Putamen (tissue), 1 donor: ENCODE measurements at regions not wholly inside any gene's neighbourhood (a gene's known extent, or its start where the extent isn't known, plus 50 kb on each side); places are given as distances from the start of the nearest gene placed in this dataset.

ENCODE experiments used
- DNase-seq: peaks from one replicate; pipeline ENCODE4 v3.0.0-alpha.2; 2016; ENCODE audit warnings: low spot score

GRCh38 chr18:72692086-72692485 lies 147.9 kb upstream of the CBLN2 start:
- DNase-seq, result peak; percentile 14

- DNase-seq, result no peak
These were observed 143.6 kb upstream of the CBLN2 start for GRCh38 chr18:72687736-72688135.

- DNase-seq, result no peak
These were observed 131.3 kb upstream of the CBLN2 start for GRCh38 chr18:72675394-72675793.

- no peak for DNase-seq
These were observed 130.6 kb upstream of the CBLN2 start for GRCh38 chr18:72674710-72675109.

DNA sequence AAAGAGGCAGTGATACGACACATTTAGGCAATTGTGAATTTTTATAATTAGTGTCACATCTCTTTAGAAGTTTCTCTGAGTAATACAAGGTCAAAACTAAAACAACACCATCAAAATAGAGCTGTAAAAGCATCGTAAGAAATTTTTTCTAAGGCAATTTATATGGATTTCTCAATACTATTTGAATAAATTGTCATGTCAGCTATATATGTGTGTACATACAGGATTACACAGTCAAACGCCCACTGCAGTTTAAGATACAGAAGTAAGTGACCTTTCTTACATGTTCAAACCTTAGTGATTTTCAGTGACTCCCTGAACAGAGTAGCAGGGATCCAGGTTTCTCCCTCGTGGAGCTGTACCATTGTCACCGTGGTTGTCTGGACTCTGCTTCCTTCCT lies 129.1 kb upstream of the CBLN2 start:
- DNase-seq, result no peak

- no peak for DNase-seq
These were observed 128.4 kb upstream of the CBLN2 start for GRCh38 chr18:72672364-72673184.

DNA sequence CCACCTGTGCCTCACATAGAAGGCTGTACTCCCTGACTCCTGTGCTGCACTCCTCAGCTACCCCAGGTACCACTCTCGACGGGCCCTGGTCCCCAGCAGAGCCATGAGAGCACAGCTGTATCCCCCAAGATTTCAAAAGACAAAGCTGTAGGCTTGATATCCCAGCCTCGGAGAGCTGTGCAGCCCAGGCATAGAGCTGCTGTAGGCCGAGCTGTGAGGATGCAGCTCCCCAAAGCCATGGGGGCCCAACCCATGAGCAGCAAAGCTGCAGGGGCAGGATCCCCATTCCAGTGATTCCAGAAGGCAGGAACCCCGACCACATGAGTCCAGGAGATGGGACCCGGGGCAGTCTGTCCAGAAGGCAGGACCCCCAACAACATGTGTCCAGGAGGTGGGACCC lies 123.8 kb upstream of the CBLN2 start:
- no peak for DNase-seq

DNA sequence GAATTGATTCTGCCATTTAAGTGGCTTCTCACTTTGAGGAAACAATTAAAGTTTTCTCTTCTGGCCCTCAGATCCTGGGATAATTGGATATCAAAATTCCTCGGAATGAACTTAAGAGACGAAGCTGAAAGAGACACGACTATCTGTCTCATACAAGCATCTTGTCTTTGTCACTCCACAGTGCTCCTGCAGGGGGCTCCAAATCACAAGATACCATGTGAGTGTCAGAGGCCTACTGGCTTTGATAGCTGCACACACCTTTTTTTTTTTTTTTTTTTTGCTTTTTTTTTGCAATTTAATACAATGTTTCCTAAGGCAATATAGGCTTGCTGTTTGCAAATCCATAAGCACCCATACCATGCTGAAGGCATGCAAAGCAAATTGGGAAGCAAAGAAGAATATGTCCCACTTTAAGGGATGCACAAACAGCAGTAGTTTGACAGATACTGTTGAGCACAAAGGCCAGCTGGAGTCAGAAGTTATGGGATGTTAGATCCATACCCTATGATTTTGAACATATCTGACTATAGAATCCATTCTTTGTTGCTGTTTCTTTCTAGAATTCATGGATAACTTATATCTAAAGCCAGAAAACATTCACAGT lies 109.0 kb upstream of the CBLN2 start:
- DNase-seq, result peak; percentile 10

DNA sequence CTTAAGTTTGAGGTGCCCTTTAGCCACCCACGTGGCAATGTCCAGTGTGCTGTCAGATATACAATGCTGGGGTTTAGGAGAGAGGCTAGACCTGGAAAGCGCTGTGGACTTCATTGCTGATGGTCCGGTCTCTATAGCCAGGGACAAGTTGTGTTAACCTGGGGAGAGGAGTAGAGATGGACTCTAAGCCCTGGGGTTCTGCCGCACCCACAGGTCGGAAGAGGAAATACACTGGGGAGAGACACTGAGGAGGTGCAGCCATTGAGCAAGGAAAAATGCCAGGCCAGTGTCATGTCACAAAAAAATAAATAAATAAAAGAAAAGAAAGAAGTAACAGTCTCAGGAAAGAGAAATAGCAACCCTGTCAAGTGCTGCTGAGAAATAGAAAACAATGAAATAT lies 106.9 kb upstream of the CBLN2 start:
- DNase-seq, result no peak

GRCh38 chr18:72648481-72648960 lies 104.4 kb upstream of the CBLN2 start:
- DNase-seq, result no peak

DNA sequence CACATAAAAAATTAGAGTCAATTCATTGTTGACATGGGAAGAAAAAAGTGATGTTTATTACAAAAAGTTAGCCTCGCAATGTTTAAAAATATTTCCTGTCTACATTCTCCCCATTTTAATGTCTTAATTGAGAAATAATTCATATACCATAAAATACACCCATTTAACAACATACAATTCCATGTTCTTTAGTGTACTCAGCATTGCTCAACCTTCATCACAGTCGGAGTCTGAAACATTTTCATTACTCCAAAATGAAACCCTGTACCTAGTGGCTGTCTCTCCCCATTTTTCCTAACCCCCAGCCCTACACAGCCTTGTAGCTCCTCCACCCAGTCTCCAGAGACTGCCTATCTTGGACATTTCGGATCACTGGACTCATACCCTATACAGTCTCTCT lies 103.9 kb upstream of the CBLN2 start:
- DNase-seq, result no peak

DNA sequence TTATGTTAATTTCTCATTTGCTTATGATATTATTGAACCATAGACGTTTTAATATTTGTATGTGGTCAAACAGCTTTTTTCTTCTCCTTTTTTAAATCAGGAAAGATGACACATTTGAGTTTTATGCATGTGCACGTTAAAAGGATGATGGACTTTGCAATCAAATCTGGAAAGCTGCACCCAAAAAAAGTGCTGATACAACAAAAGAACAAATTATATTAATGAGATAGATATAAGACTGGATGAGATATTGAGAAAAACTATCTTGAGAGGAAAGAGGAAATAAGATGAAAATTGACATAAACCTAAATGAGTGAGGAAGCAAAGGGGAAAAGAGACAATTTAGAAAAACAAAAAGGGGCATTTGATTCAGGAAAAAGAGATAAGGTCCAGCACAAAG lies 96.4 kb upstream of the CBLN2 start:
- DNase-seq, result no peak

DNA sequence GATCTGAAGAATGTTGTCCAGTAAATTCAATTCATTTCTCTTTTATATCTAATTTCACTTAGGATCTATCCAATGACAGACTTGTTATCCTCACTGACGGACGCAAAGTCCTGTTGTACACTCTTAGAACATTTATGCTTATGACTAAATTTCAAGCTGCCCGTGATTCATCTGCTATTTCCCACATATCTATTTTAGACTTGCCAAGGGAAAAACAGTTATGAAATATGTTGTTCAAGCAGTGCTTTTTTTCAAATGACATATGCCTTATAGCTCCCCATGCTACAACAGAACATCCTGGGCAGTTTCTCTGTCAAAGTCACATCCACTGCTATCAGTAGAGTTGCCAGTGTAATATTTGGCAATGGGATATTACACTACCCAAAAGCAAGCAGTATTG lies 94.2 kb upstream of the CBLN2 start:
- DNase-seq, result no peak

- DNase-seq, result no peak
These were observed 93.6 kb upstream of the CBLN2 start for GRCh38 chr18:72637721-72638120.

DNA sequence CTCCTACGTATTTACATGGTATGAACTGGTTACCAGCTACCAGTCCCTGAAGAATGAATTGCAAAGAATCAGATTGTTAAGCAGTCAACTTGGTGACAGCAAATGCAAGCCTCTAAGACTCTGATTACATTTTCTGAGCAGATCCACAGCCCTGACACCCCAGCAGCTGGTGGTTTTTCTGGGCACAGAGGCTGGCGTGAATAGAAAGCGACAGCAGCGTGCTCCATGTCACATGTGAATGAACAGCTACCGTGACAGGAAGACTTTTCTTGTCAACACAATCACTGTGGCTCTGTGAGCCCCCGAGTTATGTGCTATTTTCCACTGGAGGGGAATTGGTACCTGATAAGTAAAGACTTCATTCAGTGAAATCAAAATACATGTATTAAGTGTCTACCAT lies 93.2 kb upstream of the CBLN2 start:
- no peak for DNase-seq

DNA sequence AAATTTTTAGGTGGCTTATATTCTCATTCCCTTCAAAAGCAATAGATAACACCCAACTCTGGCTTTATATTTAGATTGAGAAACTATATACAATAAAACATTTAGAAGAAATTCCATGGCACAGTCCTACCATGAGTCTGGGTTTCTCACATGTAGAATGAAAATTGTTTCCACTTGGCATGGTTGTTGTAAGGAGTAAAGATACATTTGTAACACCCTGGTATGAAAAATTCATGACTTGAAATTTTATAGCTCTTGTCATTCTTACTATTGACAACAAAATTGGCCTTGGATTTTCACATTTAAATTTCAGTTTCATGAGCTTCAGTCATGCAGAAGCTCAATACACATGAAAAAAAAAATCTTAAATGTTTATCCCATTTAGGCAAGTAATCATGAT lies 92.5 kb upstream of the CBLN2 start:
- no peak for DNase-seq

DNA sequence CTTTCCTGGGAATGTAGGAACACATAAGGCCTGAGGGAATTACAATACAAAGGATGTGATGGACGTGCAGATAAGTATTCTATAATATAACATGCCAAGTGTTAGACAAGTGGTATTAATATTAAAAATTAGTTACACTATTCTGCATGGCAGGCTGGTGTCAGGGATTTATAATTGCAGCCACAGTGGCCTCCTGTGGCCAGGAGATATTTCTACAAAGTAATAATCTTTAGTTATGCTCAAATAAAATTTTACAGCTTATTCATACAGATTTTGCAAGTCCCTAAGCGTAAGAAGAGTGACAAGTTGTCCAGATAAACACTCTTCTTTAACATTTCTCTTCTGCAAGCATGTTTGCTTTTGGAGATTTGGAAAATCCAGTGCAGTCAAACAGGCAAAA lies 90.4 kb upstream of the CBLN2 start:
- no peak for DNase-seq

GRCh38 chr18:72630991-72631390 lies 86.8 kb upstream of the CBLN2 start:
- no peak for DNase-seq

DNA sequence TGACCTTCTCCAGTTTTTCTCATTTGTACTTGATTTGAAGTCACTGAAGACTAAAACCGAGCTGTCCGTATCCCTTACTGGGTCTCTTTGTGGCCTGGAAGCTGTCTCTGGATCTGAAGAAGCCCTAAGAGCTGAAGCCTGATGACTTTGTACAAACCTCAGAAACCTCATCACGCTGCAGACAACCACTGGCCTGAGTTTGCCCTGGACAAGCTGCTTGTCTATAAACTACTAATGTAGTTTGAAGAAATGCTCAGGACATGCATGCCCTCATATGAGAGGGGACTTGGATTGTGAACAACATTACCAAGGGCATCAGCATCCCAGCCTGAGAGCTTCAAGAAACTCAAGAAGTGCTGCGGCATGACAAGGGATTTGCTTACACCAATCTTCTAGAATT lies 79.3 kb upstream of the CBLN2 start:
- no peak for DNase-seq

GRCh38 chr18:72613534-72613930 lies 69.4 kb upstream of the CBLN2 start:
- no peak for DNase-seq

DNA sequence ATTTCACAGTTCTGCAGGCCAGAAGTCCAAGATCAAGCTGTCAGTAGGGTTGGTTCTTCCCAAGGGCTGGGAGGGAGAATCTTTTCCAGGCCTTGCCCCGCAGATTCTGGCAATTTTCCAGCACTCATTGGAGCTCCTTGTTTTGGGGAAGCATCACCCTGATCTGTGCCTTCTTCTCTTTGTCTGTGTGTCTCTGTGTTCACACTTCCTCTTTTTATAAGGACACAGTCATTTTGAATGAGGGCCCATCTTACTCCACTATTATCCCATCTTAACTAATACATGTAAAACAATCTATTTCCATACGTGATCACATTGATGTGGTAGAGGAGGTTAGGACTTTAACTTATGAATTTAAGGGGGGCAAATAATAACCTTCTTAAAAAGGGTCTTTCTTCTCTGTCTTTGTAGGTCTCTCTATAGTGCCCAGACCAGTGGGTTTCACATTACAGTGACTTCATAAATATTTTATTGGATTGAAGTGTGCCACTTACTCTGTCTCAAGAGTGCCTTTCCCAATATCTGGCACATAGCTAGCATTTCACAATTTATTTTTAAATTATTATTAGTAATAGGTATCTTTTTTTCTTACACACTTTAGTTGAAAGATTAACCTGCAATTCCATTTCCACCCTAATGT lies 68.9 kb upstream of the CBLN2 start:
- DNase-seq, result no peak

GRCh38 chr18:72605376-72605775 lies 61.2 kb upstream of the CBLN2 start:
- no peak for DNase-seq

- DNase-seq, result no peak
These were observed 57.8 kb upstream of the CBLN2 start for GRCh38 chr18:72601944-72602343.
